ENCODE measurements at regions not wholly inside any gene's neighbourhood (a gene's known extent, or its start where the extent isn't known, plus 50 kb on each side); places are given as distances from the start of the nearest gene placed in this dataset.

DNA sequence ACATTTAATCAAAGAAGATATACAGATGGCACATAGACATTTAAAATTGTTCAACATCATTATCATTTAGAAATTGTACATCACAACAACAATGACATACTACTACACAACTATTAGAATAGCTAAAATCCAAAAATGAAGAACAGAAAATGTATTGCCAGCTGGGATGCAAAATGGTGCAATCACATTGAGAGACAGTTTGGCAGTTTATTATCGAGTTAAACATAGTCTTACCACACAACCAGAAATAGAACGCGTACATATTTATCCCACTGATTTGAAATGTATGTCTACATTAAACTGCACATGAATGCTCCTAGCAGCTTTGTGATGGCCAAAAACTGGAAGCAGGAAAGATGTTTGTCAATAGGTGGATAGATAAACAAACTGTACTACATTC is 791.5 kb upstream of the MGAT4C start:
- Mint-ChIP-seq H3K4me3 (no peak overlapping the region), H3K4me1 (no peaks in the 10 kb centered on the region), H3K9me3 (peaks cover 1 to 25% (median 7%) of the 10 kb centered on the region in 7 donors), H3K27ac (no peak overlapping the region), H3K27me3 (no peaks in the 10 kb centered on the region), H3K36me3 (no peaks in the 10 kb centered on the region)
- Histone ChIP-seq H3K4me1 (ENCODE audit: control insufficient read depth, insufficient read depth, low read length, poor library complexity, severe bottlenecking) (no peaks in the 10 kb centered on the region), H3K36me3 (ENCODE audit: control insufficient read depth, insufficient read depth, low read length) (no peaks in the 10 kb centered on the region), H3K27me3 (ENCODE audit: control insufficient read depth, insufficient read depth, low read length) (no peaks in the 10 kb centered on the region), H3K27ac (ENCODE audit: insufficient read depth, low read length, poor library complexity, severe bottlenecking) (no peak overlapping the region), H3K4me3 (ENCODE audit: low read depth, low read length) (no peak overlapping the region), H3K9me3 (ENCODE audit: control insufficient read depth in 2 of 2, low read length in 2 of 2) (peaks cover 0 to 3% of the 10 kb centered on the region in 2 experiments)
- ATAC-seq (ENCODE audit: low read depth in 2 of 2), result no peak
- no peak for DNase-seq

DNA sequence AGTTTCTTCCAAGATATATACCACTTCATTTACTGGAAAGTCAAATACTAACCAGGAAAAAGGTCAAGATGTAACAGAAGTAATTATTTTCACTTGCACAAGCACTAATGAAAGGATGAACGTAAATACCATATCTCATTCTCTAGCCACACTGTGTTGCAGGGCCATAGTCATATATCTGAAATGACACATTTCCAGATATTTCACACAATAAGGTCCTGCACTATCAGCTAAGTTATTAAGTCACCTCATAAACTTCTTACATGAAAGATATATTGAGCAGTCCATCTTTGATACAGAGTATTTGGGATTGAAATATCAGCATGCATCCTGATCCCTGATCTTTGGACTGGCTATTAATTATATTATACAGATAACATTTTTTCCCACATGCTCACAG is 783.3 kb upstream of the MGAT4C start:
- Histone ChIP-seq H3K4me3 (ENCODE audit: low read depth, low read length) (no peak overlapping the region), H3K9me3 (ENCODE audit: control insufficient read depth in 2 of 2, low read length in 2 of 2) (peaks cover 0 to 13% of the 10 kb centered on the region in 2 experiments), H3K36me3 (ENCODE audit: control insufficient read depth, insufficient read depth, low read length) (no peaks in the 10 kb centered on the region), H3K27me3 (ENCODE audit: control insufficient read depth, insufficient read depth, low read length) (no peaks in the 10 kb centered on the region), H3K4me1 (ENCODE audit: control insufficient read depth, insufficient read depth, low read length, poor library complexity, severe bottlenecking) (no peaks in the 10 kb centered on the region), H3K27ac (ENCODE audit: insufficient read depth, low read length, poor library complexity, severe bottlenecking) (no peak overlapping the region)
- H3K9me3 Mint-ChIP-seq, result peaks cover 1 to 11% (median 9%) of the 10 kb centered on the region in 7 donors
- no peaks in the 10 kb centered on the region for H3K4me1 Mint-ChIP-seq
- H3K27me3 Mint-ChIP-seq, result no peaks in the 10 kb centered on the region
- no peaks in the 10 kb centered on the region for H3K36me3 Mint-ChIP-seq
- ATAC-seq (ENCODE audit: low read depth in 2 of 2) (no peak), DNase-seq (no peak)
- H3K27ac Mint-ChIP-seq, result no peak overlapping the region
- no peak overlapping the region for H3K4me3 Mint-ChIP-seq

DNA sequence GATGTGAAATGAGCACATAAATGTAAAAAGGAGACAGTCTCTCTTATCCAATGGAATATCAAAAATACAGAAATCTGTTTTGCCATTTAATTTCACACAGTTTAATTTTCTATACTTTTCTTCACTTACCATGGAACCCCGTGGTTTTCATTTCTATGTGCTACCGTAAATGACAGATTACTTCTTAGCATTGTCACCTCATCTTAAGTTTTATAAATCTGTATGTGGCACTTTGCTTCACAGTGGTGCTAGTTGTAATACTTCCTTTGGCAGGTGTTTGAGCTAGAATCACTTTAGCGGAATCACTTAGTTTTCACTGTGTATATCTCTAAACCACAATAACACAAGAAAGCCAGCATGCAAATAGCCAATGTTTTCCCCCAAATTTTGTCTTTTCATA is 781.9 kb upstream of the MGAT4C start:
- no peaks in the 10 kb centered on the region for H3K4me1 ChIP-seq (ENCODE audit: control insufficient read depth, insufficient read depth, low read length, poor library complexity, severe bottlenecking)
- no peaks in the 10 kb centered on the region for H3K4me1 Mint-ChIP-seq

DNA sequence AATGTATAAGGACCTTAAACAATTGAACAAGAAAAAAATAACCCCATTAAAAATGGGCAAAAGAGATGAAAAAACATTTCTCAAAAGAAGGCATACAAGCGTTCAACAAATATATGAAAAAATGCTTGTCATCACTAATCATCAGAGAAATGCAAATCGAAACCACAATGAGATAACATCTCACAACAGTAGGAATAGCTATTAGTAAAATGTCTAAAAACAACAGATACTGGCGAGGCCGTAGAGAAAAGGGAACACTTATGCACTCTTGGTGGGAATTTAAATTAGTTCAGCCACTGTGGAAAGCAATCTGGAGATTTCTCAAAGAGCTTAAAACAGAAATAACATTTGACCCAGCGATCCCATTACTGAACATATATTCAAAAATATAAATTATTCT is 769.8 kb upstream of the MGAT4C start:
- DNase-seq, result no peak
- H3K4me3 Mint-ChIP-seq, result no peak overlapping the region
- H3K27ac Mint-ChIP-seq, result no peak overlapping the region
- peaks cover under 1 to 23% (median 9%) of the 10 kb centered on the region in 7 donors for H3K9me3 Mint-ChIP-seq
- Histone ChIP-seq H3K27me3 (ENCODE audit: control insufficient read depth, insufficient read depth, low read length) (no peaks in the 10 kb centered on the region), H3K9me3 (ENCODE audit: control insufficient read depth in 2 of 2, low read length in 2 of 2) (peaks cover 0 to 14% of the 10 kb centered on the region in 2 experiments), H3K27ac (ENCODE audit: insufficient read depth, low read length, poor library complexity, severe bottlenecking) (no peak overlapping the region), H3K4me1 (ENCODE audit: control insufficient read depth, insufficient read depth, low read length, poor library complexity, severe bottlenecking) (no peaks in the 10 kb centered on the region), H3K4me3 (ENCODE audit: low read depth, low read length) (no peak overlapping the region), H3K36me3 (ENCODE audit: control insufficient read depth, insufficient read depth, low read length) (no peaks in the 10 kb centered on the region)
- no peak for ATAC-seq (ENCODE audit: low read depth in 2 of 2)
- peaks cover 0 to 5% (median 0%) of the 10 kb centered on the region in 4 donors for H3K4me1 Mint-ChIP-seq
- no peaks in the 10 kb centered on the region for H3K36me3 Mint-ChIP-seq
- H3K27me3 Mint-ChIP-seq, result no peaks in the 10 kb centered on the region

More for the DNA sequence above, 781.9 kb upstream of the MGAT4C start:
- H3K27me3 Mint-ChIP-seq, result no peaks in the 10 kb centered on the region
- Histone ChIP-seq H3K9me3 (ENCODE audit: control insufficient read depth in 2 of 2, low read length in 2 of 2) (peaks cover 0 to 13% of the 10 kb centered on the region in 2 experiments), H3K27ac (ENCODE audit: insufficient read depth, low read length, poor library complexity, severe bottlenecking) (no peak overlapping the region), H3K4me3 (ENCODE audit: low read depth, low read length) (no peak overlapping the region), H3K36me3 (ENCODE audit: control insufficient read depth, insufficient read depth, low read length) (no peaks in the 10 kb centered on the region), H3K27me3 (ENCODE audit: control insufficient read depth, insufficient read depth, low read length) (no peaks in the 10 kb centered on the region)
- no peak for ATAC-seq (ENCODE audit: low read depth in 2 of 2)
- no peaks in the 10 kb centered on the region for H3K36me3 Mint-ChIP-seq
- H3K9me3 Mint-ChIP-seq, result peaks cover 0 to 11% (median 5%) of the 10 kb centered on the region in 7 donors
- H3K4me3 Mint-ChIP-seq, result no peak overlapping the region
- DNase-seq, result no peak
- no peak overlapping the region for H3K27ac Mint-ChIP-seq

DNA sequence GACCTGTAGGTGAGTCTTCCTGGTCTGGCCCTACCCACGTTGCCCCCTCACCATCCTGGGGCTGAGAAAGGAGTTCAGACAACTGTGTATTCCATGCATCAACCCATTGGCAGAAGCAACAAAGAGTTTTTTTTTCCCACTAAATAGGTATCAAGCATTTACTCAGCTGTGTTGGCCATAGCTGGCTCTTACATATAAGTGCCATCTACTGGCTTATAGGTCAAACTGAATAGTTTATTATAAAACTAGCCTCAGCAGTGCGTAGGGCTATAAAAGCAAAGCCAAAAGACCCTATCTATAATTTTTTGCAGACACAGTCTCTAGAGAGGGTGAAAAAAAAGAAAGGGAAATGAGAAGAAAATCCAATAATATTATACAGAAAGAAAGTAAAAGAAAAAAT is 765.2 kb upstream of the MGAT4C start:
- Mint-ChIP-seq H3K4me1 (peaks cover 0 to 5% (median 0%) of the 10 kb centered on the region in 4 donors), H3K27me3 (no peaks in the 10 kb centered on the region), H3K4me3 (no peak overlapping the region), H3K9me3 (peaks cover 0 to 24% (median 15%) of the 10 kb centered on the region in 7 donors), H3K27ac (no peak overlapping the region), H3K36me3 (no peaks in the 10 kb centered on the region)
- no peak overlapping the region for H3K4me3 ChIP-seq (ENCODE audit: low read depth, low read length)
- DNase-seq (no peak), ATAC-seq (ENCODE audit: low read depth in 2 of 2) (no peak)
- H3K27ac ChIP-seq (ENCODE audit: insufficient read depth, low read length, poor library complexity, severe bottlenecking), result no peak overlapping the region
- H3K36me3 ChIP-seq (ENCODE audit: control insufficient read depth, insufficient read depth, low read length), result no peaks in the 10 kb centered on the region
- H3K4me1 ChIP-seq (ENCODE audit: control insufficient read depth, insufficient read depth, low read length, poor library complexity, severe bottlenecking), result no peaks in the 10 kb centered on the region
- H3K9me3 ChIP-seq (ENCODE audit: control insufficient read depth in 2 of 2, low read length in 2 of 2), result peaks cover 0 to 14% of the 10 kb centered on the region in 2 experiments
- no peaks in the 10 kb centered on the region for H3K27me3 ChIP-seq (ENCODE audit: control insufficient read depth, insufficient read depth, low read length)

DNA sequence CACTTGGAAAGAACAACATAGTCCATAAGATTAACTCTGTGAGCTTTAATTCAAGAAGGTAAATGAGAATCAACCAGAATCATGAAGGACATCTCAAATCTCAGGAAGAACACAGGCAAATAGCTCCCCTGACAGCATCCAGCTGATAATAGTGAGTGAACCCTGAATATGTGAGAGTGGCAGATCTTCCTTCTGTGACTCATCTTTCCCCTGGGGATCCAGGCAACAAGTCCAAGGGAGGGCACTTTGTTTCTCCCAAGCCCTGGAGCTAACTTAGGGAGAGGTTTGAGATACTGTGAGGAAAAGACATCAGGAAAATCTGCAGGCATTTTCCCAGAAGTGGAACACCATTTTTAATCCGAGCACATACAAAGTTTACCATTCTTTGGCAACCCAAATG is 763.9 kb upstream of the MGAT4C start:
- no peaks in the 10 kb centered on the region for H3K27me3 ChIP-seq (ENCODE audit: control insufficient read depth, insufficient read depth, low read length)
- no peak overlapping the region for H3K4me3 ChIP-seq (ENCODE audit: low read depth, low read length)
- H3K9me3 Mint-ChIP-seq, result peaks cover 0 to 24% (median 16%) of the 10 kb centered on the region in 7 donors
- ATAC-seq (ENCODE audit: low read depth in 2 of 2), result no peak
- no peaks in the 10 kb centered on the region for H3K4me1 ChIP-seq (ENCODE audit: control insufficient read depth, insufficient read depth, low read length, poor library complexity, severe bottlenecking)
- H3K27ac Mint-ChIP-seq, result no peak overlapping the region
- no peaks in the 10 kb centered on the region for H3K36me3 ChIP-seq (ENCODE audit: control insufficient read depth, insufficient read depth, low read length)
- no peak for DNase-seq
- H3K27me3 Mint-ChIP-seq, result no peaks in the 10 kb centered on the region
- no peak overlapping the region for H3K4me3 Mint-ChIP-seq
- peaks cover 0 to 3% (median 0%) of the 10 kb centered on the region in 4 donors for H3K4me1 Mint-ChIP-seq
- H3K27ac ChIP-seq (ENCODE audit: insufficient read depth, low read length, poor library complexity, severe bottlenecking), result no peak overlapping the region
- H3K36me3 Mint-ChIP-seq, result no peaks in the 10 kb centered on the region
- H3K9me3 ChIP-seq (ENCODE audit: control insufficient read depth in 2 of 2, low read length in 2 of 2), result peaks cover 0 to 14% of the 10 kb centered on the region in 2 experiments

DNA sequence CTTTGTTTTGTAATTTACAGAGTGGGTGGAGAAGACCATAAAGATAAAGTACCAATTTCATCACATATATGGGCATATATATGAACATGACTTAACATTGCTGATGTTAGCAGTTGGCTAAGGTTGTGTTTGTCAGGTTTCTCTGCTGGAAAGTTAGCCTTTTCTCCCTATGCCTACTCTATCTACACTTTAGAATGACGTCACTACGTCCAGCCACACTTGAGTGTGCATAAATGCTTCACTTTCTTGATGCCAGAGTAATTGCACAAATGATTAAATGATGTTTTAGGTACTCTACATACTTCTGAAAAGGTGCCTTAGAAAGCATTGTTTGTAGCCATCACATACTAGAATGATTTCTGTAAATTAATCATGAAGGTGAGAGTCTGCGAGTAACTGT is 759.2 kb upstream of the MGAT4C start:
- Mint-ChIP-seq H3K27me3 (no peaks in the 10 kb centered on the region), H3K4me1 (no peaks in the 10 kb centered on the region), H3K4me3 (no peak overlapping the region), H3K36me3 (no peaks in the 10 kb centered on the region), H3K27ac (no peak overlapping the region), H3K9me3 (peaks cover 0 to 21% (median 6%) of the 10 kb centered on the region in 7 donors)
- no peaks in the 10 kb centered on the region for H3K36me3 ChIP-seq (ENCODE audit: control insufficient read depth, insufficient read depth, low read length)
- H3K9me3 ChIP-seq (ENCODE audit: control insufficient read depth in 2 of 2, low read length in 2 of 2), result peaks cover 0 to 8% of the 10 kb centered on the region in 2 experiments
- DNase-seq (no peak), ATAC-seq (ENCODE audit: low read depth in 2 of 2) (no peak)
- no peaks in the 10 kb centered on the region for H3K4me1 ChIP-seq (ENCODE audit: control insufficient read depth, insufficient read depth, low read length, poor library complexity, severe bottlenecking)
- H3K4me3 ChIP-seq (ENCODE audit: low read depth, low read length), result no peak overlapping the region
- no peaks in the 10 kb centered on the region for H3K27me3 ChIP-seq (ENCODE audit: control insufficient read depth, insufficient read depth, low read length)
- no peak overlapping the region for H3K27ac ChIP-seq (ENCODE audit: insufficient read depth, low read length, poor library complexity, severe bottlenecking)

DNA sequence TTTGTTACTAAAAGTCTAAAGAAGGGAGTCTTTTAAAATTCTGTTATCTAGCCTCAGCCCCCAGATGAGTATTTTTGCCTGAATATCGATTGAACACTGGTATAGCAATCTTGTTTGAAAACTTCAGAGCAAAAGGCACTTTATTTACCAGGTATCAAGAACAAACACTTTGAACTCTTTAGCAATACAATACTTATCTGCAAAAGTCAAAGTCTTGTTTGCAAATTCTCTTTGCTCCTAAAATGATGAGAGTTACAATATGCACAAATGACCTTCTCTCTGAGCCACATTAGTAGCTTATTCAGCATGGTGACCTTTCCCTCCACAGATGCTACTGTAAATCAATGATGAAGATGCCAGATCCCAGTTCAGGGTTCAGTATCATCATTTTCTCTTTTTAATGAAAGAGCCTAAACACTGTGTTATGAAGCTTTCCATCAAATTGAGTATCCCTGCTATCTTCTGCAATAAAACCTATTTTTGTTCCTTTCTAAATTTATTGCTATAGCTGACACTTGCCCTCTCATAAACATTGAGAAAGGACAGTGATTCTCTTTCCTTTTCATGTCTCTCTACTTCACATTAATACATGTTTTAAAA is 752.7 kb upstream of the MGAT4C start:
- ATAC-seq (ENCODE audit: low read depth in 2 of 2) (no peak), DNase-seq (no peak)
- no peaks in the 10 kb centered on the region for H3K4me1 Mint-ChIP-seq
- H3K9me3 Mint-ChIP-seq, result peaks cover 1 to 20% (median 8%) of the 10 kb centered on the region in 7 donors
- H3K36me3 Mint-ChIP-seq, result no peaks in the 10 kb centered on the region
- no peaks in the 10 kb centered on the region for H3K27me3 Mint-ChIP-seq
- H3K9me3 ChIP-seq (ENCODE audit: control insufficient read depth in 2 of 2, low read length in 2 of 2), result peaks cover 0 to 7% of the 10 kb centered on the region in 2 experiments
- no peak overlapping the region for H3K4me3 Mint-ChIP-seq
- no peak overlapping the region for H3K27ac ChIP-seq (ENCODE audit: insufficient read depth, low read length, poor library complexity, severe bottlenecking)
- no peaks in the 10 kb centered on the region for H3K4me1 ChIP-seq (ENCODE audit: control insufficient read depth, insufficient read depth, low read length, poor library complexity, severe bottlenecking)
- H3K36me3 ChIP-seq (ENCODE audit: control insufficient read depth, insufficient read depth, low read length), result no peaks in the 10 kb centered on the region
- no peak overlapping the region for H3K4me3 ChIP-seq (ENCODE audit: low read depth, low read length)
- H3K27ac Mint-ChIP-seq, result no peak overlapping the region
- H3K27me3 ChIP-seq (ENCODE audit: control insufficient read depth, insufficient read depth, low read length), result no peaks in the 10 kb centered on the region
